HPDE6-E6E7 (cell line): ENCODE measurements at regions not wholly inside any gene's neighbourhood (a gene's known extent, or its start where the extent isn't known, plus 50 kb on each side); places are given as distances from the start of the nearest gene placed in this dataset.

Source experiments
- DNase-seq: peaks from one replicate; pipeline ENCODE4 v3.0.0; 2011; ENCODE audit warnings: missing footprints; ENCODE audit errors: extremely low spot score

DNA sequence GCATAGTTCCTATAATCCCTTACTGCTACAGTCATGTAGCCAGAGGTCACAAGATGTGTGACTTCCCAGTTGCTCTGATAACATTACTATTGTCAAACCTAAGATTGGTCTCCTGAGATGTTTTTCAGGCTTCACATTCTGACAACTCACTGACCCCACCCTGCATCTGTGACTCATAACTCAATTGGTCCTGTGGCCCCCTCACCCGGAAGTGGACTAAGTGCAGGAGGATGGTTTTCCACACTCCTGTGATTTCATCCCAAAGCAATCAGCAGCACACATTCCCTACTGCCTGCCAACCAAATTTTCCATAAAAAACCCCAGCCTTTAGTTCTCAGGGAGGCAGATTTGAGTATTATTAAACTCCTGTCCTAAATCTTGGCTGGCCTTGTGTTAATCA is 564.9 kb upstream of the ZNF385D start:
- DNase-seq: no peak

DNA sequence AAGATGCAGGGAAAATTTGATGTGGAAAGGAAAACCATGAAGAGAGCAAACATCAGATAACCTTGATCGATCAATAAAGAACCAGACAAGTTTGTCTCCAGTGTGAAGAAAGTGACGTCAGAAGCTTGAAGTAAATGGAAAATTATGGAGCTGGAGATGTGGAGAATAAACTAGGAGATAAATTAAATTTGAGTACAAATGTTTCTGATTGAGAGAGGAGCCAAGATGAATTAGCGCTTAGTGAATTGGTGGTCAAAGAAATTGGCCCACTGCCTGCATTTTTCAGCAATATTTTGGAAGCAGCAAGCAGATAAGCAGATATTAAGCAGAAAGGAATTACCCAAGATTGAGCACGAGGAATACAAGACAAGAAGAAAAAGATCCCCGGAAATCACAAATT is 567.3 kb upstream of the ZNF385D start:
- no peak for DNase-seq

DNA sequence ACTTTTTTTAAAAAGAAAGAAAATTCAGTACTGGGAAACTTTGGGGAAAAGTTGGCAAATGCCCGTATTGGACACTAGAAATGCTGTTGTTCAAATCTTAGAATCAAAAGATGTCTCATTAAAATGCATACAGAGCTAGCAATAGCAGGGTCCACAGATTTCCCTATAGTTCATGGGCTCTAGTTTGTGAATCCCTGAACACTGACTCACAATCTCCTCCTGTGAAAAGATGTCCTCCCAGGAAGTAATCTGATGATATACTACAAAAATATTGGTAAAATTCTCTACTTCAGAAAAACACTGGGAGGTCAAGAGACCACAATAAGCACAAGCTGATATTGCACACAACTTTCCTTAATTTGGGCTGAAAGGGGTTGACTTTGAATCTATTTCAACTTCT is 568.4 kb upstream of the ZNF385D start:
- DNase-seq: no peak

DNA sequence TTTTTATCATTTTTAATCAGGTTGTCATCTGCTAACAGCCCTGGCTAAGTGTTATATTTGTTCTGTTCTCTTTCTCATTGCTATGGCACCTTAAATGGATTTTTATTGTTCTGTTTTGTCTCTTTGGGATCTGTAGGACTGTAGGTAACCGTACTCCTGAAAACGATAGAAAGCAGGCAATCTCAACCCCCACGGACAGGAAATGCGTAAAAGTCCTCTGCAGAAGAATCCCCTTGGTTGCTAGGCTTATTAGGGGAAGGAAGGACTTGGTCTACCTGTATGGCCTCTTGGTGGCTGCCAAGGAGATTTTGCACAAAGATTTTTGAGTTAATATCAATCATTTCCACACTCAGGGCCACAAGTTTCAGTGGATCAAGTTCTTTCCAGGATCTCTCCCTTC is 571.9 kb upstream of the ZNF385D start:
- DNase-seq: no peak

DNA sequence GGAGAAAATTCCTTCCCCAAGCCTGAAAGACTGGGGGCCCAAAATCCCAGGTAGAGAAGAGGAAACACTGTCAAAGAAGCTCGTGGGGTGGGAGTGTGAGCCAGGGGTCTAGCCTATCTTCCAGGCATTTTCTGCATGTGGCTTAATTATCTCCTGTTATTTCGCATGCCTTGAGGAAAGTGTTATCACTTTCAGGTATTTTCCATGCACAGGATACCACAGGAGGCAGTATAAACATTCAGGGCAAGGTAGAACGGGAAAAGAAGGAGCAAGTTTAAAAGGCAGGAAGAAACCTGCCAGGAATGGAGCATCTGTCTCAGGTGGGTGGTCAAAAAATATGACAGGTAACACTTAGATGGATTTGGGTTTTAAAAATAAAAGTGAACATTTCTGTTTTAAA is 575.3 kb upstream of the ZNF385D start:
- no peak for DNase-seq

DNA sequence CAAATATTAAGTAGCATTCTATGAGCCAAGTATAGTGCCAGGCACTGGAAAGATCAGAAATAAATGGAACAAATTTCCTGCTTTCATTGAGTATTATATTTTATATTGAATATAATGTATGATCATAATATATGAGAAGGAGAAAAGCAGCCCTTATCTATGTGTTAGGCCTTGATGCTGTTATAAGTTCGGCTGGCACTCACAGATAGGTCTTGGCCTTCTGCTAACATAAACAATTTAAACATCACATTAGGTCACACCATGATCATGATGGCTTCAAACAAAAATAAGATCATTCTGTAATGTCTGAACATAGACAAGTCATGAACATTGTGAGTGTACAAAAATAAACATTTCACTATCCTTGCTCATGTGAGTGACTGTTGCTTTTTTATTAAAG is 584.0 kb upstream of the ZNF385D start:
- DNase-seq: no peak

DNA sequence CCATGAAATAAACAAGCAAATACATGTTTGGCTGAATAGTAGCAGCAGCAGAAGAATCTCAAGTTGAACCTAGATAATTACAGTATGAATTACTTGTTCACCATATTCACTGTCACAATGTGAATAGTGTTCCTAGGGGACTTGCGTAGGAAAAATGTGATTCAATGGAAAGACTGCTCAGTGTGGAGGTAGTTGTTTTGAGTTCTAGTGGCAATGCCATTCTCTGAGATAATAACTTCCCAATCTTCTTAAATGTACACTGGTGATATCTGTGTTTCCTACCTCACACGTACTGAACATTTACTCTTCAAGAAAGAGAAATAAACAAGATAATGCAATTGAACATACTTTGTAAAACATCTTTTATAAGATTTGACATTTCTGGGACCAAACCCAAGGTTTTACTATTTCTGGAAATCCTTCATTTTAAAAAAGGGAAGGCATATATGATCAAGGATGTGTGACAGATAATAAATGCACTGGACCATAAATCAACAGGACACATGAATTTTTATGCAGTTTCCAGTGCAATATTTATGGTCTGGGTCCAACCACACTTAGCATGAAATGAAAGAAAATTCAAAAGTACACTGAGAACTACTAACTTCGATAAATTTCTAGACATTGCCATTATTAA is 598.3 kb upstream of the ZNF385D start:
- DNase-seq: no peak

DNA sequence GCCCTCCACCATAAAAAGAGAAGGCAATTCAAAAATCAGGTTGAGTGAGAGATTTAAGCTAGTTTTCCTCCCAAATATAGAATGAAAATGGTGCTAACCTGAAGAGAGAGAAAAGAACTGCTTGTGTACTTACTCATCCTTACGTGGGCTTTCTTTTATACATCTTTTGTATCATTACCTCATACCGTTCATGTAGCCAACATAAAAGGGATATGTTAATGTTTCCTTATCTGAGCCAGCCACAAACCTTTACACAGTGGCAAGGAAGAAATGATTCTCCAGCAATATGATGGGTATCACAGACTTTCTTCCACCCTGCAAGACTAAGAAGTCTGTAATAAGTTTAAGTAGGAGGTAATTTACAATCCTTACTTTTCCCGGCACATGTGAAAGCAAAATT is 600.8 kb upstream of the ZNF385D start:
- no peak for DNase-seq

DNA sequence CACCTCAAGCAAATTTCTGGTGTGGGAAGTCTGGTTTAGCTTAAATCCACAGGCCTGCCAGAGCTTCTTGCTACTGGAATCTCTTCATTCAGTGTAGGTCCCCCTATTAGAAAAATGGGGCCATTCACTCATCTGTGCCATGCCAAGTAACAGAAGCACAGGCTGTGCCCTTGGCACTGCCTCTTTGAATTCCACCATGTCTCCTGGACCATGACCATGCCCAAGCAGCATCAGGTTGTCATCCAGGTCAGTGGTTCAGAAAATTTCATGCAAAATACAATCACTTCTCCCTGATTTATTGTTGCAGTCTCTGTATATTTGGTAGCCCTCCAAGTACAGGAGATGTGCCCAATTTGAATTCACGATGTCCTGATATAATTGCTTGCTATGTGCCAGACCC is 602.1 kb upstream of the ZNF385D start:
- no peak for DNase-seq

DNA sequence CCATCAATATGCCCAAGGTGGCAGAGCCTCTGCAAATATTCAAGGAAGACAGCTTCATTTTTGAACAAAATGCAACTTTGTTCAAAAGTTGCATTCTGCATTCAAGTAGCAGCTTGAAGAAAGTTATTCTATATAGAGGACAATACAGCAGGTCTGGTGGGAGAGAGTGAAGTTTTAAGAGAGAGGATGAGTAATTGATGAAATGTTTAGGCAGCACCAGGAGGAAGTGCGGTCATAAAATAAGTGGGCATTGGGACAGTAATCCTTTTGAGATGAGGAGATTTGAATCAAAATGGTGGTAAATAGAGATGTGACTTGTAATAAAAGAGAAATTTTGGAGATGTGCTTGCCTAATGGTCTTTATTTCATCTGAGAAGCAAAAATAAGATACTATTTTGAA is 607.3 kb upstream of the ZNF385D start:
- DNase-seq: no peak

DNA sequence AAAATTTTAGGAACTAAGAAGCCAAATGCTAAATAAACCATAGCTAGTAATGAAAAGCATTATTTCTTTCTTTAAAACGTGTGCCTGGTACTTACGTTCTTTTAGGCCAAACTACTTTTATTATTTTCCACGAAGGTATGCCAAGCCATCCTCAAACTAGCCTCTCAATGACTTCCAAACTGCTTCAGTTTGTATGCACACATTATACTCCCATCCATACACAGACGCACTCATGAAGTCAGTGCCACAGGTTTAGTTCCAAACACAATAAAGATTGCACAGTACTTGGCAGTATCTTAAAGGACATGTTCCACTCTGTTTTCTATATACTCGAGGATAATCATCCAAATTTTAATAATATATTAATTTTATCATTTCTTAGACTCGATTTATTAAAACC is 609.2 kb upstream of the ZNF385D start:
- no peak for DNase-seq

DNA sequence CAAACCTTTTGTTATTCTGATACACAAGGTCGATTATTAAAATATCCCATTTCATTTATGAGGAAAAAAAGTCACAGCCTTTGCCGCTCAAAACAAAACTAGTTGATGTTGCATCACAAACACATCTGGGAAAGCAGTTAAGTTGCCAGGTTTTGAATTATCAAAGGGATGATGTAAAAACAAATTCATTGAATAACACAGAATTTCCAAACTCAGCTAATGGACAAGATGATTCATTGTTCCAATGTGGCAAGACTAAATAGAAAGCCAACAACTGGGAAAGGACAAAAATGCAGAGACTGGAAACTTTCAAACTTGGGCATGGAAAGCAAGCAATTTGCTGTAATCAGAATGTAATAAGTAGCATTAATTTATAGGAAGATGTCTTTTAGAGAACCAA is 610.0 kb upstream of the ZNF385D start:
- no peak for DNase-seq

DNA sequence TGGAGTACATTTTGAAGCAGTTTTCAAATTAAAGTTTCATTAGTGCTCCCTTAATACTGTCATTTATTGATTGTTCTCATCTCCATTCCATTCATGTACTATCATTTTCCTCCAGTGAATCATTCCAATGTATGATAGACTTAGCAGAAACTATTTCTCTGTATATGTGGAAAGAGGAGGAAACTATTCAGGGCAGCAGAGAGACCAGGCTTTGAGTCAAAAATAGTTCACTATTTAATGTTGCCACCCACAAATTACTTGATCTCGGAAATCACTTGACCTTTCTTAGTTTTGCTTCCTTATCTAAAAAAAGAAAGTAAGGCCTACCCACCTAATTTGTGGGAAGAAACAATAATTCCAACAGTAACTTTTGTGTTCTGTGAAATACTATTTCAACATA is 610.5 kb upstream of the ZNF385D start:
- no peak for DNase-seq

DNA sequence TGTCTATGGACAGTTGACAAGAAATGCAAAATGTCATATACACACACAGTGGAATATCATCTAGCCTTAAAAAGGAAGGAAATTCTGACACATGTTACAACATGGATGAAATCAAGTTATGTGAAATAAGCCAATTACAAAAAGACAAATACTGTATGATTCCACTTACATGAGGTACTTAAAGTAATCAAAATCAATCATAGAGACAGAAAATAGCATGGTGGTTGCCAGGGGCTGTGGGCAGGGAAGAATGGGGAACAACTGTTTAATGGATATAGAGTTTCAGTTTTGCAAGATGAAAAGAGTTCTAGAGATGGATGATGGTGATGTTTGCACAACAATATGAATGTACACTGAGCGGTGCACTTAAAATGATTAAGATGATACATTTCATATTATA is 613.8 kb upstream of the ZNF385D start:
- DNase-seq: no peak

DNA sequence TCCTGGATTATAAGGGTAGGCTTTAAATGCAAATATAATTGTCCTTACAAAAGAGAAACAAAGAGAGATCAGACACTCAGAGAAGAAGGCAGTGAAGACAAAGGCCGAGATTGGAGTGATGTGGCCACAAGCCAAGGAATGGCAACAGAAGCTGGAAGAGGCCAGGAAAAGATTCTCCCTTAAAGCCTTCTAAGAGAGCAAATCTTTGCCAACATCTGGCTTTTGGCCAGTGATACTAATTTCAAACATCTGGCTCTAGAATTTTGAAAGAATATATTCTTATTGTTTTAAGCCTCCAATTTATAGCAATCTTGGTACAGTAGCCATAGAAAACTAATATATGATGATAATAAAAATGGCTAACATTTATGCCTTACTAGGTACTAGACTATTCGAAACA is 615.8 kb upstream of the ZNF385D start:
- DNase-seq: no peak

DNA sequence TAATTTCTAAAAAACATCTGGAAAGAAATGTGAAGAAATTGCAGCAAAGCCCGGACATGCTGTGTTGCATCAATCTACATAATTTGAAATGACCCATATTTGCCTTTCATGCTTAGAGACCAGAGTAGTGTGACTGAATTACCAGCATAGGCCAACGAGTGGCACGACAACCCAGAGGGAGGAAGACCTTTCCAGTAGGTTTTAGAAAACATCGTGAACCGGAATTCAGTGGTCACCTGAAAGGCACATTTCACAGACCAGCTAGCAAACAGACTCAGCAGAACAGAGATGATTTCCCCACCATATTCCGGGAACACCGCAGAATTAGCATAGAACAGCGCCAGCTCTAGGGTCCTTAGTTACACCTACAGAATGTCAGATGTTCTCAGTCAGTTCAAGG is 620.0 kb upstream of the ZNF385D start:
- no peak for DNase-seq

DNA sequence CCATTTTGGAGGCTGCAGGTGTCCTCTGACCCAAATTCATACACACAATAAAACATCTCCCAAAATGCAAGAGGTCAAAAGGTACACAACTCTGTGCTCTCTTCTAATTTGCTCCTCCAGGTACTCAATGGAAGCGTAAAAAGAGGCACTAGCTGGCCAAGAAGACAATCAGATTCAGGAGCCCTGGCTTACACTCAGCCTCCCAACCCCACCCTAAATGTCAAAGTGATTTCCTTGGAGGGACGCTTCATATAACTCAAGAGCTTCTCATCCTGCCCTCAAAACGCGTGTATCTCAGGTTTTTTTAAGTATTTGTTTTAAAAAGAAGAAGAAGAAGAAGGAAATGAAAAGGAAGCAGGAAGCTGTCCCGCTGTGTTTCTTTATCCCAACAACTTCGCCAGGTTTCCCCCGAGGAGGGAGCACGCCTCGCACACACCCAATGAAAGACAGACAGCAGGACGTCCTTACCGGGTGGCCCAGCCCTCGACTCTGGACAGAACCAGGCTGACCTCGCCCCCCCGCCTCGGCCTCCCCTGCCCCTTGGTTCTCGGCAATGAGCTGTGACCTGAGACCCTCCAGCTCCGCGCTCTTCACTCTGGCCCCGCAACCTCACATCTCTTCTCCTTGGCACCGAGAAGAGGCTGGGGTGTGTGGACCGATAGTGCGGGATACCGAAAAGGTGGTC is 620.7 kb upstream of the ZNF385D start:
- no peak for DNase-seq

DNA sequence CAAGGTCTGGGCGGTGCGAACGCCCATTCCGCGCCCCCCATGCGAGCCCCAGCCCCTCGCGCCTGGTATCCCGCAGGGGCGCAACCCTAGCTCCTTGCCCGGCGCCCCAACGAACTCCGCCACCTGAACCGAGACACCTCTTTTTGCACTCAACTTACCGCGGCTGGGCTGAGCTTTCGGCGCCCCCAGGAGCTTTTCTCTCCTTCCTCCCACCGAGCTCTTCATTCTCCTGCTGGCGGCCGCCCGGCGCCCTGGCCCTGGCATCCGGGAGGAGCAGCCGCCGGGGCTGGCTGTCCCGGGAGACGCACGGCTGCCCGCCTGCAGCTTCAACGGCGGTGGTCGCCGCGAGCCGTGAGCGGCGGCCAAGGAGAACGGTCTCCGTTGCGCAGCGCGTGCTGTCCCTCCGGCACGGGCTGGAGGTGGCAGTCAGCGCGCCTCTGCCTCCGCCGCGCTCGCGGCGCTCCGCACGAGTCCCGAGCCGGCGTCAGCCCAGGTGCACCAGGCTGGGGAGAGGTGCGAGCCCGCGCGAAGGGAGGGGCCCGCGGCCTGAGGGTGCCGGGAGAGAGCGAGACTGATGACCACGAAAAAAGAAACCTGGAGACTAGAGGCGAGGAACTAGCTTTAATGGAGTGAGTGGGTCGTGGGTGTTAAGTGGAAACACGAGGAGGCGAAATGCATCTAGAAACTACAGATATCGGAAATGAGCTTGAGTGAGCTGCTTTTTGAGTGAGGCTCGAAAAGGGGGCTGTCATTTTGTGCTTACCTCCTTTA is 621.5 kb upstream of the ZNF385D start:
- DNase-seq: no peak

DNA sequence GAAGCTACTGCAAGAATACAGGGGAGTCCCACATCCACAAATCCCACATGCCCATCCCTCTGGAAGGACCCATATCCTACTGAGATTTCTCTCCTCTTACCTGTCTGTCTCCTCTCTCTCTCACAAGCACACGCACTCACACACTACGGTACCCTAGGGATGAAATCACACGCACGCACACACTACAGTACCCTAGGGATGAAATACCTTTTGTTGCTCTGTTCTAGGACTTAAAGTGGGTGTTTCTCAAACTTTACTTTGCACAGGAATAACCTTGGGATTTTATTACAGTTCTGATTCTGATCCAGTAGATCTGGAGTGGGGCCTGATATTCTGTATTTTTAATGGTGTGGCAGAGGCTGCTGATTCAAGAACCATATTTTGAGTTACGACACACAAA is 622.2 kb upstream of the ZNF385D start:
- no peak for DNase-seq

DNA sequence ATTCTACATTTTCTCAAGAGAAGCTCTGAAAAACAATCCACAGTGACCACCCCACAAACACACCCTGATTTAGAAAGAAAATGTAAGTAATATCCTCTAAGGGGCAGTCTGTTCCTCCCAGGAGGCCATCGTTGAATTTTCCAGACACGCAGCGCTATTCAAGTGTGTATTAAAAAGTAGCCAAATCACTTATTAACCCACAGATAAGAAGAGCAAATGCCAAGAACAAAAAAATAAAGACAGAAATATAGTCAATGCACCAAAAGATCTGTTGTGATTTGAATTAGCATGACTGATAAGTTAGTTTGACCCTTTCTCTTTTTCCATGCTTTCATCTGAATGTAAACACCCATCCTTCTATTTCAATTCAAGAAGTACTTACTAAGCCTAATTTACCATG is 622.8 kb upstream of the ZNF385D start:
- no peak for DNase-seq

DNA sequence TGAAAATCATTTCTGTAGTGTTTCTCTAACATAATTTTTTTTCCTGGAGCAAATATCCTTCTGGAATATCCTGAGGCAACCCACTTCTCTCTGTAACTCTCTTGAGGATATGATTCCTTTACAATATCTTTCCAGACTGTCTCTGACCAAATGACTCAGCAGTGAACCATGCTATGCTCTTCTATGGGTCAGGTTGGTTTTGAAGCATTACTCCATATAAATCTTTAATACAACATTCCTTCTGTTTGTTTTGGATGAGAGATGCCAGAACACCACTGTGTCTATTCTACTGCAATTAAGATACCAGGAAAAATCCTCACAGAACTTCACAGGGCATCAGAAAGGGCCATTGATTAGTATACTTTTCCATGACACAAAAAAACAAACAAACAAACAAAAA is 626.4 kb upstream of the ZNF385D start:
- no peak for DNase-seq

DNA sequence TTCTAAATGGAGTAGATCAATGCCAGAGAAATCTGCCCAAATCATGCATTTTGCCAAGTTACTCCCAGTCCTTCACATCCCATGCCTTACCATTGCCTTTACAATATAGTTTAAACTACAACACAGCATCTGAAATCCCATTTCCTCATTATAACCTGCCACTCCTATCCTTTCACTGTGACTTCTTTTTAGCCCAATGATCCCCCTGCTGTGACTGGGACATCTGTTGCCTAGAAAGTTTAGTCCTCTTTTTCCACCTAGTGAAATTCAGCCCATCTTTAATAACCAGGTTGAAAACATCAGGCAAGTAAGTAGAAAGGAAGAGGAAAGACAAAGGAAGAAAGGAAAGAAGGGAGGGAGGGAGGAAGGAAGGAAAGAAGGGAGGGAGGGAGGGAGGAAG is 627.9 kb upstream of the ZNF385D start:
- no peak for DNase-seq

DNA sequence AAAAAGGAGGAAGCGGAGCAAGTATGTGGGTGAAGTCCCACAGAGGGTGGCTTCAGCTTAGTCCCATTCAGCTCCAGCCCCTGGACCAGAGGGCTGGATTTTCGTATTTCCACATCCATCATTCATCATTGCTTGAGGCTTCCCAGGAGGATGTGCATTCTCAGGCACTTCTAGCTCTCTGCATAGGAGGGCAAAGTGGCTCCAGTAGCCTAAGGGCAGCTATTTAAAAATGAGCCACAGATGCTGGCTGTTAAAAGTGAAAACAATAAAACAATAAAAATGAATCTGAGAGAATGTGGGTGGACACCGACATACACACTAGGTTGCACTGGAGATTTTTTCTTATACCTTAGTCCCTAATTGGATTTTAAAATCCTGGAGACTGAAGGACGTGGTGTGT is 629.2 kb upstream of the ZNF385D start:
- no peak for DNase-seq
